Esophagus squamous epithelium (tissue), 4 donors: ENCODE measurements at regions not wholly inside any gene's neighbourhood (a gene's known extent, or its start where the extent isn't known, plus 50 kb on each side); places are given as distances from the start of the nearest gene placed in this dataset.

Source experiments
- CTCF ChIP-seq, 6 experiments: fragments of 450-650 bp in 4 of 6; fragments of 200-600 bp in 2 of 6; sonication (generic) in 2 of 6; IDR thresholded peaks; one replicate each; pipeline ENCODE4 v1.5.1; 2016 to 2019; ENCODE audit warnings: antibody characterized with exemption in 6 of 6, mild to moderate bottlenecking in 4 of 6, moderate library complexity in 4 of 6
- POLR2A ChIP-seq, 4 donors: fragments of 450-650 bp; IDR thresholded peaks; one replicate each; pipeline ENCODE4 v1.6.1; 2017; ENCODE audit warnings: antibody characterized with exemption in 4 of 4, mild to moderate bottlenecking in 4 of 4, moderate library complexity in 3 of 4

- TF ChIP-seq CTCF (IDR thresholded peaks at IDR 0.05) (no peak), POLR2A (IDR thresholded peaks at IDR 0.05) (no peak)
These were observed 787.0 kb upstream of the TBX3 start for GRCh38 chr12:115470977-115471376.
